HCEC 1CT (cell line): ENCODE measurements at regions not wholly inside any gene's neighbourhood (a gene's known extent, or its start where the extent isn't known, plus 50 kb on each side); places are given as distances from the start of the nearest gene placed in this dataset.

Experiments used
- DNase-seq: peaks from one replicate; pipeline ENCODE4 v3.0.0-alpha.2; 2017

GRCh38 chr3:104598848-104599511 is 767.7 kb upstream of the ALCAM start:
- no peak for DNase-seq

DNA sequence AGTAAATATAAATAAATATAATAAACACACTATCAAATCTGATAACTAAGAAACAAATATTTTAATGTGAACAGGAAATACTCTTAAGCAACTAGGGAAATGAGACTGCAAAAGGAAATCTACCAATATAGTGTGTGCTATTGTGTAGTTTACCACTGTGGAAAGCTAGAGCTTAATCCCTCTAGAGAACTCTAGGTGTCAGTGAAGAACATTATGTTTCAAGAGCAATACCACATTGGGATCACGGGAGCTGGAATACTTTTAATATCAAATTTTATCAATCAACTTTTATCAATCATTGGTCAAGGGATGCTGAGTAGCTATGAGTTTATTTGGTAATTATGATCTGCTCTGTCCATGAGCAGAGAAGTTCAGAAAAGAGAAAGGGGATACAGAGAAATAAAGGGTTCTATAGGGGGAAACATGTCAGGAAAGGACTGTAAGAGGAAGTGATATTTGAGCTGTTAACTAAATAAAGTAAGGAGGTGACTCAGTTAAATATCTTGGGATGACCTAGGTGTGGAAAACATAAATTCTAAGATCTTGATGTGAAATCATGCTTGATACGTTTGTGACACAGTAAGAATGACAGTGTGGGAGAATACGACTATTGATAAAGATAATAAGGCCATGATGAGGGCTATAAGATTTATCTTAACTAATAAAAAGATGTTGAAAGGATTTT is 762.2 kb upstream of the ALCAM start:
- DNase-seq, result peak; percentile 52

DNA sequence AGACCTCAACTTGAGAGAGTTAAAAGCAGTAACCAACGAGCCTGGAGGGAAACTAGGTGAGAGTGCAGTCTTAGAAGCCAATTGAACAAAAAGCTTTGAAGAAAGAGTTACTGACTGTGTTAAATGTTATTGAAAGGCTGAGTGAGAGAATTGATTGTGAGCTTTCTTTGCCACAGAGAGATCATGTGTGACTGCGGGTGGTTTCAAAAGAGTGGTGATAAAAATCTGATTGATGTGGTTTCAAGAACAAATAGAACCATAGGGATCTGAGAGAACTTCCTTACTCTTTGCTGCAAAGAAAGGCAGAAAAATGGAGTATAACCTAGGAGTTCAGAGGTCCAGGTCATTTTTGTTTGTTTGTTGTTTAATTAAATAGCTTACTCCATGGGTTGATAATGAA is 759.9 kb upstream of the ALCAM start:
- DNase-seq, result no peak

- DNase-seq, result no peak
These were observed 755.7 kb upstream of the ALCAM start for GRCh38 chr3:104610730-104611652.

- DNase-seq, result no peak
These were observed 754.5 kb upstream of the ALCAM start for GRCh38 chr3:104612218-104612617.

- no peak for DNase-seq
These were observed 752.1 kb upstream of the ALCAM start for GRCh38 chr3:104614564-104614963.

DNA sequence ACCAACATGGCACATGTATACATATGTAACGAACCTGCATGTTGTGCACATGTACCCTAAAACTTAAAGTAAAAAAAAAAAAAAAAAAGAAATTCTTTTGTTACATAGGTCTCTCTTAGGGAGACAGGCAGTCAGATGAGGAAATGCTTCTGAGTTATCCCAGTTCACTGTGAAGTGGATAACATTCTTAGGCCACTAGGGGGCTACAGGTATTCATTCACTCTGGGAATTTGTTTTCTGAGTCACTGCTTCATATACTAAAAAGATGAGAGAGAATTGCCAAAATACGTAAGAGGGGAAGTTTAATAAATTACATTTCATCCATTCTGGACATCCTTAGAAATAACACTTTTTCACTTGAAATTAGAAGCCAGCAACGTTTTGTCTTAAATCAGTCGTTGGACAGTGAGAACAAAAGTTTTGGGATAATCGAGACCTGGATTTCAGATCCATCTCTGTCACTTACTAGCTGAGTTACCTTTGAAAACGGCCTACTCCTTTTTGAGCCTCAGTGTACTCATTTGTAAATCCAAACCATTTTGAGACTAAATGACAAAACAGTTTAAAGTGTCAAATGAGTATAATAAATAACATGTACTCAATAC is 738.4 kb upstream of the ALCAM start:
- peak; percentile 78 for DNase-seq

DNA sequence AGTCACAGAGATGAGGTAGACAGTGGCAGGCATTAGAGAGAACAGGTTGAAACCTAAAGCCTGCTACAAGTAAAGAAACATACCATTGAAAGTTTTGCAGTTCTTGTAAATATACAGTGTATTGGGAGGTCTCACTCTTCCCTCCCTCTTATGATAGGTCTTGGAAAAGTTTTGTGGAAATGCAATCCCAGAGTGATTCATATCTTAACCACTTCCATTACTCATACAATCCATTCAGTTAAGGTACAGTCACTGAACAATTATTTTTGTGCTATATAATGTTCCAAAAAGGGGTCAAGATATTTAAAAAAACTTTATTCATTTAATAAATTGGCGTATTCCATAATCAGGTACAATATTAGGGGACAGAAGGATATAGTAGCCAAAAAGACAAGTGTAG is 737.7 kb upstream of the ALCAM start:
- peak; percentile 87 for DNase-seq

DNA sequence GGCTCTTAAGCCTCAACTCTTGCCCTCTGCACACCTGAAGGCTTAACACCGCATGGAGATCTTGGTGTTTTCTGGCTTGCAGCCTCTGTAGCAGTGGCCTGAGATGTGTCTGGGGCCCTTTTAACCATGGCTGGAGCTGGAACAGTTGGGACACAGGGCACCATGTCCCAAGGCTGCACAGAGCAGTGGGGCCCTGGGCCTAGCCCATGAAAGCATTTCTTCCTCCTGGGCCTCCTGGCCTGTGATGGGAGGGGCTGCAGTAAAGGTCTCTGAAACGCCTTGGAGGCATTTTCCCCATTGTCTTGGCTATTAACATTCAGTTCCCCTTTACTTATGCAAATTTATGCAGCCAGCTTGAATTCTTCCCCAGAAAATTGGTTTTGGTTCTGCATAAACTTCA is 735.5 kb upstream of the ALCAM start:
- DNase-seq, result no peak

DNA sequence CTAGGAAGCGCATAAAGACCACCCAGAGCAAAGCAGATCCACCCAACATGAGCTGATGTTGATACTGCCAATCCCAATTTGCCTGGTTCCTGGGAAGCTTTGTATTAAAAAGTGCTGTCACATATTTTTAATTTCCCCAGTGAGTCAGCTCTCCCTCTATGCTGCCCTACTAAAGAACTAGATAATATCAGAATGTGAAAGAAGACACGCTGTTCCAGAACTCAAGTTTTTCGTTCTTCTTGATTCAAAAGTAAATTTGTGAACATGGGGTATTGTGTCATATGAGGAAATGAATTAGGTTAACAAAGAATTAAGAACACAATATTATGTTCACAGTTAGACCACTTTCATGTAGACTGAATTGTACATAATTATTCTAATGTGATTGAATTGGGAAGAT is 734.2 kb upstream of the ALCAM start:
- no peak for DNase-seq

DNA sequence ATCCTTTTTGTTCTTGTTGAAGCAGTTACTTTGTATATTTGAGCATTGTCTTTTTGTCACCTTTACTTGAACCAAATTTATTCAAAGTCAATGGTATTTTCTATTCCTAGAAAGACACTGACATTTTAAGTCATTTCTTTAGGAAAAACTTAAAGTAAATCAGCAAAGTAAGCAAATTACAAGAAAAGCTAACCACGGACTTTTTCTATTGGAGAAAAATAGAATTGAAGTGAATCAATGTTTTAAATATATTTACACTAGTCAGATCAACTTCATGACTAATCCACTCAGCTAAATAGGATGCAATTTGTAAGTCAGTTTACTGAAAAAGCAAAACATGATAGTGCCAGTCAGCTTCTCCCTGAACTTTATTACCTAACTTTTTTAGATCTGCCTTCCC is 733.8 kb upstream of the ALCAM start:
- no peak for DNase-seq

- DNase-seq, result no peak
These were observed 730.7 kb upstream of the ALCAM start for GRCh38 chr3:104635872-104636580.

DNA sequence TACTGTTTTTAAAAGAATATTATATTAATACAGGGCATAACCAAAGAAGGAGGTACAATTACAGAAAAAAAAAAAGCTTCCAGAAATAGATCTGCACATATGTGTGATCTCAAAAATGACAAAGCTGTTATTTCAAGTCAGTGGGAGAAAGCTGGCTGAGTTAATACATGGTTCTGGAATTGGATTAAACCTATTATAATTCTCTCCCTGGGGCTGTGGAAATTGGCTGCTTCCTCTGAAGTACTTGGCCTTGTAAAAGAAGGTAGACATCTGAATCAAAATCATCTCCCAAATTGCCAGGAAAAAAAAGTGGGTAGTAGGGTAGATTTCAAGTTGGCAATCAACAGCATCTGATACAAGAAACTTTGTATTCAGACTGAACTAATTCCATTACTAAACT is 723.9 kb upstream of the ALCAM start:
- DNase-seq, result no peak

DNA sequence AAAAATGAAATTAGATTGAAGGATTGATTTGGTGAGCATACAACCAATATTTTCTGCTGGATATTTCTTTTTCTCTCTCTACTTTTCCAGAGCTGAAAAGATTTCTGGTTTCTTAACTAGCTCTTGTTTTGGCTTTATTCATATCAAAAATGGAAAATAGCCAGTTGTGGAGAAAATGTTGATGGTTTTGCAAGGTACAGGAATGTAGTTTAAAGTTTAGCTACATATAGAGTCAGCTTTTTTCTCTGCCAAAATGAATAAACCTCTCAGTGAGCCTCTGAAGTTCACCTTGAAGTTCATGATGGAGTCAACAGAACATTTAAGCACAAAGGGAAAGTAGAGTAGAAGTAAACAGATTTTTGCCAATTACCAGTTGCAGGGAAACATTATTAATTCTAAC is 720.5 kb upstream of the ALCAM start:
- no peak for DNase-seq

GRCh38 chr3:104648823-104649222 is 717.9 kb upstream of the ALCAM start:
- DNase-seq, result no peak

GRCh38 chr3:104669083-104669482 is 697.6 kb upstream of the ALCAM start:
- no peak for DNase-seq

DNA sequence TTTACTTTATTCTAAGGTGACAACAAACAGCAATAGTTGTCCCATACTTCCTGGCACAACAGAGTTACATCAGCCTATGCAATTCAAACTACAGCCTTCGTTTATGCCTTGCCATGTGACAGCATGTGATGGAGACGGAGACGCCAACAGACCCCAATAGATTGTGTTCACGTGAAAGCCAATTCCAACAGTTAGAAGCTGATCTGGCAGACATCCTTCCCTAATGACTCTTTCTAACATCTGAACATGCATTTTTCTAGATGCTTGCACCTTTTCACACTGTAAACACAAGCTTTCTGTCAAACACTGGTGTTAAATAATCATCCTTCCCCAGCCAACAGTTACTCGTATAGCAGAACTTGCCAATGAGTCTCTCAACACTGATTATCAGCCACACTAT is 694.4 kb upstream of the ALCAM start:
- no peak for DNase-seq

DNA sequence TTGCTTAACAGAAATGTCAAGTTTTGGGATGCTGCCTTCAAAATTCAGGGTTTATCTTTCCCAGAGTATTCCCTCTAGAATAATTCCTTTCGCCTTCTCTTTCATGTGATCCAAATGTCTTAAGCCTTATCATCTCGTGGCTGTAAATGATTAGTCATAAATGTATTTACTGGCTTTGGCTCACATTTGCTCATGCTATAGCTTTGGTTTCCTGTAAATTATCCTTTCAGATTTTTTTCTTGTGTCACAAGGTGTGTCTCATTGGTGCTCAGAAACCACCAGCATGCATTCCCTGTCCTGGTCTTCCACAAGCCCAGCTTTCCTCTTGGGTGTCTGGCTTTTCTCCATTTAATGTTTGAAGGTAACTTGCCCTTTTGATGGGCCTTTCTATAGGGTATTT is 692.7 kb upstream of the ALCAM start:
- DNase-seq, result peak; percentile 6

DNA sequence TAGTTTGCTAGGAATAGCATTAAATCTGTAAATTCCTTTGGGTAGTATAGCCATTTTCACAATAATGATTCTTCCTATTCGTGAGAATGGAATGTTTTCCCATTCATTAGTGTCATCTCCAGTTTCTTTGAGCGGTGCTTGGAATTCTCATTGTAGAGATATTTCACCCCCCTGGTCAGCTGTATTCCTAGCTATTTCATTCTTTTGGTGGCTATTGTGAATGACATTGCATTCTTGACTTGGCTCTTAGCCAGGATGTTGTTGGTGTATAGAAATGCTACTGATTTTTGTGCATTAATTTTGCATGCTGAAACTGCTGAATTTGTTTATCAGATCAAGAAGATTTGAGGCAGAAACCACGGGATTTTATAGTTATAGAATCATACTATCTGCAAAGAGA is 690.5 kb upstream of the ALCAM start:
- DNase-seq, result no peak

DNA sequence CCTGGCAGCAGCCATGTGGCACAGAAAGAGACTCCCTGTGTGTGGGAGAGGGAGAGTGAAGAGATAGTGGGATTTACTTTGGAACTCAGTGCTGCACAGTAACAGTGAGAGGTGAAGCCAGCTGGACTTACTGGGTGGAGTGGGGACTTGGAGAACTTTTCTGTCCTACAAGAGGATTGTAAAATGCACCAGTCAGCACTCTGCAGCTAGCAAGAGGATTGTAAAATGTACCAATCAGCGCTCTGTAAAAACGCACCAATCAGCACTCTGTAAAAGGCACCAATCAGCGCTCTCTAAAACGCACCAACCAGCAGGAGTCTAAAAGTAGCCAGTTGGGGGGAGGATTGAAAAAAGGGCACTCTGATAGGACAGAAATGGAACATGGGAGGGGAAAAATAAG is 688.8 kb upstream of the ALCAM start:
- no peak for DNase-seq

DNA sequence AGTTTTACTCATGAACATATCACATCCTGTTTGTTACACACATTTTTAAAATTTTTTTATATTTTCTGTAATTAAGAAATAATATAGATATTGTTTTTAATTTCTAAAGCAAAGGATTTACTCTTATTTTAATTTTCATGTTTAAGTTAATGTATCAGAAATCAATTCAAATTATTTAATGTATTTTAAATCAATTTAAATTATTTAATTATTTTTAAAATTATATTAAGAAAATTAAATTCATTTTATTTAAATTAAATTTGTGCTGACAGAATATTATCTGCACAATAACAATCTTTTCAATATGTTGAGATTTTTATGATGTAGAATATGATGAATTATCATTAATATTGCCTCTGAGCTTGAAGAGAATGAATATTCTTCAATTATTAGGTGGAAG is 681.2 kb upstream of the ALCAM start:
- DNase-seq, result no peak

- no peak for DNase-seq
These were observed 679.3 kb upstream of the ALCAM start for GRCh38 chr3:104687362-104687761.

GRCh38 chr3:104696470-104696869 is 670.2 kb upstream of the ALCAM start:
- no peak for DNase-seq
